Ovary (tissue), 3 donors: ENCODE measurements at regions not wholly inside any gene's neighbourhood (a gene's known extent, or its start where the extent isn't known, plus 50 kb on each side); places are given as distances from the start of the nearest gene placed in this dataset.

Source experiments
- CTCF ChIP-seq, 3 donors: fragments of 450-650 bp in 2 of 3; fragments of 200-600 bp in 1 of 3; IDR thresholded peaks; one replicate each; pipeline versions ENCODE4 v1.5.1 to v1.8.0; 2016 to 2022; ENCODE audit warnings: antibody characterized with exemption in 3 of 3, mild to moderate bottlenecking in 1 of 3
- POLR2A ChIP-seq: fragments of 450-650 bp; IDR thresholded peaks from one replicate; pipeline ENCODE4 v1.6.1; 2017; ENCODE audit warnings: antibody characterized with exemption, mild to moderate bottlenecking, moderate library complexity
- donor health status: DM: no; HTN: no; CAD: no.

- TF ChIP-seq CTCF (IDR thresholded peaks at IDR 0.05) (no peak), POLR2A (no peak)
Measured at GRCh38 chr6:119630561-119631192, 281.1 kb upstream of the MAN1A1 start.
